ENCODE measurements at regions not wholly inside any gene's neighbourhood (a gene's known extent, or its start where the extent isn't known, plus 50 kb on each side); places are given as distances from the start of the nearest gene placed in this dataset.

GRCh38 chr1:199629624-199630023 lies 397.9 kb upstream of the NR5A2 start:
- DNase-seq (ENCODE audit: low spot score) = no peak

DNA sequence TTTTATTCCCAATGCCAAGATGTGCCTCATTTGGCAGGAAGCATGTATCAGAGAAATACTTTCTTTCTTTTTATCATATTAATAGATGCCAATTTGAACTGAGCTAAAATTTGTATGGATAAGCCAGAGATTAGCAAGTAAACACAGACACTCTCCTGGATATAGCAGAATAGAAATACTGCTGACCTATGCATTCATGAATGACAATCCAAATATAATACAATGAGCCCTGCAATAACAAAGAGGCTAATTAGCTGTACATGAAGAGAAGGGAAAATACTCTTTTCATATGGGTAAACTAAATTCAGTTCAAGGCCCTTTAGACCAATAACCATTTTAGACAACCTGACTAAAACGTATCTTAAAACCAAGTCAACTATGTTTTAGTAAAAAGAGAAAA lies 388.1 kb upstream of the NR5A2 start:
- no peak for DNase-seq (ENCODE audit: low spot score)

DNA sequence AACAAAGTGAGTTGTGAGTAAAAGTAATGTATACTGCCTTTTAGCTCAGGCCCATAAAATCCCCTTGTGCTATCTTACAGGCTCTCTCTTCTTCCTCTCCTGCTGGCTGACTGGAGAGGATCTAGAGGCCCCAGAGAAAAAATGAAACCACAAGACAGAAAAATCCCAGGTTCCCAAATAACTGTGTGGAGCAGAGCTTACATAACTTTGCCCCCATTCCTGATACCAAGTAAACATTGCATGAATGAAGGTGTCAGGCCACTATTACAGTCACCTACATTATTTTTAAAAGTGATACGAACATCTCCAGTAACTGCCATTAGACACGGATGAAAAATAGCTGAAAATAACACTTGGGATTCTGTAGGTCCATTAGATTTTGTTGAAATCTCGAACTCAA lies 386.0 kb upstream of the NR5A2 start:
- DNase-seq (ENCODE audit: low spot score) = no peak

- DNase-seq (ENCODE audit: low spot score) = no peak
Observed at GRCh38 chr1:199644912-199645311, 382.6 kb upstream of the NR5A2 start.

- no peak for DNase-seq (ENCODE audit: low spot score)
Observed at GRCh38 chr1:199646761-199647160, 380.7 kb upstream of the NR5A2 start.

- no peak for DNase-seq (ENCODE audit: low spot score)
Observed at GRCh38 chr1:199657449-199657848, 370.1 kb upstream of the NR5A2 start.

DNA sequence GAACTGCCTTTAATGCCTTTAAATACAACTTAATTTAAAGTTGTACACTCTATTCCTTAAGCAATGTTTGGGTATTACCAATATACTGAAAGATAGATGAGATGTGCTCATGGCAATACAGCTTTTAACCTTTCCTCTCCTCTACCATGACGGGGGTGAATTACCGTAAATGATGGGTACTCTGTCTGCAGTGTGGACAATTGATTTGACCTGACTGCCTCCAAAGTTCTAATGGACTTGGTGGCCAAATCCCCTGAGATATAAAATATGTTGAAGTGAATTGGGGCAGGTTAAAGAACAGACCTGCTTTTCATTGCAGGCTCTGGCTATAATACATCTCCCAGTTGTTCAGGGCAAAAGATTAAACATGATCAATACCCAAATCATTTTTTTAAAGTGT lies 367.4 kb upstream of the NR5A2 start:
- no peak for DNase-seq (ENCODE audit: low spot score)

DNA sequence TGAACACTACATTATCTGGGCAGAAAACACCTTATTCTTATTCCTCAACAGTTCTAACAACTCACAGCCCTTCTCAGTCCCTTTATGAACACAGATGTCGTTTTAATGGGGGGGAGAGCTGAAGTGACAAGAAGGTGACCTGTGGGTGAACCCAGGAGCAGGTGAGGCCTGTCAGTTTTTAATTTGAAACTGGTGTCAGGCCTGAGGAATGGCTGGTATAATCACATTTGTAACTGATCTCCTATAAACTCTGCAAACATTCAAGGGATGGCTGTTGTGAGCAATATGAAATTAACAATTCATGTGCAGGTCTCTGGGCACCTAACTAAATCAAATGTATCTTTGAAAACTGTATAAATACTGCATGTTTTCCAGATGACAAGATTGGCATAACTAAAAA lies 362.1 kb upstream of the NR5A2 start:
- no peak for DNase-seq (ENCODE audit: low spot score)

DNA sequence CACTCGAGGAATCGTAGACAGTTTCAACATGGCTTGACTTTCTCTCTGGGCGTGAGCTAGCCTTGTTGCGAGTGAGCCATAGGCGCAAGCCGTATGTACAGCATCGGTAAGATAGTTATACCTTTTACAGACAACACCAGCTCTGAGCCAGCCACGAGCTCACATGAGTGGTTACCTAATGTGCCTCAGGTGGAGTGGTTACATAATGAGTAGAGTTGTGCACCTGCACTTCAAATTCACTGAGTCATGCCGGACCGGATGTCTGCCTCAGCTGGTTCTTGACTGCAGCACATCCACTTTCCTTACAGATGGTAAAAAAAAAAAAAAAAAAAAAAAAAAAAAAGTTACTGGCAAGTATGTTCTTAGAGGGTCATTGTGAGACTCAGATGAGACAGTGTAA lies 360.4 kb upstream of the NR5A2 start:
- DNase-seq (ENCODE audit: low spot score) = no peak

DNA sequence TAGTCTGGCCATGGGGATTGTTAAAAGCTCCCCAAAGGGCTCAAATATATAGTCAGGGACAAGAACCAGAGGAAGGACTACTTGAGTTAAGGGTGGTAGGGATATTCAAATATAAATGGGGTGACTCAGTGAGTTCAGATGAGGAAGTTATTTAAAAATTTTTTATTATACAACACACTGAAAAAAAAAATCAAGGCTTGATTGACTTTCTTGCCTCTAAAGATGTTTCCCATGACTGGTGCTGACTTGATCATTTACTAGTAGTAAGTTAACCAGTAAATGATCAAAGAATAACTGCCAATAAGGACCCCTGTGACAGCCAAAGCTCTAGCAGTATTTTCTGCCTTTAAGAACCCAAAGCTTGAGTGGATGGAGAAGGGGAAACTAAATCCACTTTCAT lies 357.6 kb upstream of the NR5A2 start:
- no peak for DNase-seq (ENCODE audit: low spot score)

DNA sequence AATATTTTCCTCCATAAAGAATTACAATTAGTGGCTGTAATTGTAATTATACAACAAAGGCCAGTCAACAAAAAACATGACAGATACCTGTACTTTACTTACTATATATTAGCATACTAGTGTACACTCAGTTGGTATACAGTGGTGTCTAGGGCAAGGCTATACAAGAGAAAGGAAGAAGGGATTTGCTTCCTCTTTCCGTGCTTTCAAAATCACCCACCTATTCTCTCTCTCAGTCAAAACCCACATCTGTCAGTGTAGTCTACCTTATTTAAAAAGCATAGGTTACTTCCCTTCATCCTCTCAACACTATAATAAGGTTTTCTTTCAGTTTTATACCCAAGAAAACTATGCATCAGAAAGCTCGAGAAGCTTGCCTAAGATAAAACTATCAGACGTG lies 355.8 kb upstream of the NR5A2 start:
- no peak for DNase-seq (ENCODE audit: low spot score)

GRCh38 chr1:199675937-199676336 lies 351.6 kb upstream of the NR5A2 start:
- DNase-seq (ENCODE audit: low spot score) = no peak

DNA sequence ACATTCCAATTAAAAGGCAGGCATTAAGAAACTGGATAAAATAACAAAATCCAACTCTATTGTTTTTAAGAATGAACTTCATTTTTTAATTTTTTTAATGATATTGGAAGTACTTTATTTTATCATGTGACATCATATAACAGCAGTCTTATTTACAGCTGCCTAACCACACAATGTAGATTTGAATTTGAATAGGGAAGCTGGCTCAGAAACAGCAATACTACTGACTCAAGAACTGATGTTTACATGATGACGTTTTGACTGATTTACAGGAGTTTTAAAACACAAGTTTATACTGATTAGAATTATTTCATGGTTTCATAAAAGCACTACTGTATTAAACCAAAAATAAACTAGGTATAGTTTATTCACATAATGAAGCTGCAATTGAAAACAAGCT lies 348.7 kb upstream of the NR5A2 start:
- no peak for DNase-seq (ENCODE audit: low spot score)

DNA sequence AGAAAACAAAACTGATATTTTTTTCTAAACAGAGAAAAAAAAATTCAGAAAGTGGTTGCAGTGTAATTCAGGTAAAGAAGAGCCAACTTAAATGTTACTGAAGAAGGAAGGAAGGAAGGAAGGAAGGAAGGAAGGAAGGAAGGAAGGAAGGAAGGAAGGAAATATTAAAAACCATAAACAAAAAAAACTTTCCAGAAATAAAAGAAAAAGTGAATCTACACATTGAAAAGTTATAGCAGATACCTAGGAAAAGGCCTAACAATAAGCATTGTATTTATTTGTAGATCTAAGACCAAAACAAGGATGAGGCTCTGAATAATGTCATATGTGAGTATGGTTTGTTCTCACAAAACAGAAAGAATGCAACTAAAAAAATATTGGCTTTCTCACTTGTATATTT lies 345.4 kb upstream of the NR5A2 start:
- no peak for DNase-seq (ENCODE audit: low spot score)

DNA sequence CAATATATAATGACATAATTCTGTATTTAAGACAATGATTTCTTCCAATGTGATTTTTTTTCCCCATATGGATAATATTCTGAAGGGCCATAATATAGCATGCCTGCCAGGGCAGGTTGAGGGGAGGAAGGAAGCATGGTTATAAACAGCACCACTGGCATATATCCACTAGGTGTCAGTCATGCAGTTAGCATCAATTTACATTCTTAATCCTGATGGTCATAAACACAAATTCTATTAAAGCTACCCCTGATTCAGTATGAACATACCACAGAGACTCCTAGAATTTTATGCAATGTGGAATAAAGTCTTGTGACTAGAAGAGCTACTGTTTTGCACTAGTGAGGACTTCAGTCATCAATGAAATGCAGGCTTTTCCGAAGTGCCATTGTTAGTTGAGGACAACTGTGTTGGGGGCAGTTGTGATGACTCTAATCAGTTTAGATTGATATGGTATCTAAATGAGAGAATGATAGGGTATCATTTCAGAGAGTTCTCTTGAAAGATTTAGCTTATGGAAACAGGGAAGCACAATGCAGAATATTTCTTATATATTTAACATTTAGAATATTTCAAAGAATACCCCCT lies 342.7 kb upstream of the NR5A2 start:
- no peak for DNase-seq (ENCODE audit: low spot score)

GRCh38 chr1:199685369-199685768 lies 342.1 kb upstream of the NR5A2 start:
- no peak for DNase-seq (ENCODE audit: low spot score)

- DNase-seq (ENCODE audit: low spot score) = no peak
Observed at GRCh38 chr1:199687321-199687720, 340.2 kb upstream of the NR5A2 start.

DNA sequence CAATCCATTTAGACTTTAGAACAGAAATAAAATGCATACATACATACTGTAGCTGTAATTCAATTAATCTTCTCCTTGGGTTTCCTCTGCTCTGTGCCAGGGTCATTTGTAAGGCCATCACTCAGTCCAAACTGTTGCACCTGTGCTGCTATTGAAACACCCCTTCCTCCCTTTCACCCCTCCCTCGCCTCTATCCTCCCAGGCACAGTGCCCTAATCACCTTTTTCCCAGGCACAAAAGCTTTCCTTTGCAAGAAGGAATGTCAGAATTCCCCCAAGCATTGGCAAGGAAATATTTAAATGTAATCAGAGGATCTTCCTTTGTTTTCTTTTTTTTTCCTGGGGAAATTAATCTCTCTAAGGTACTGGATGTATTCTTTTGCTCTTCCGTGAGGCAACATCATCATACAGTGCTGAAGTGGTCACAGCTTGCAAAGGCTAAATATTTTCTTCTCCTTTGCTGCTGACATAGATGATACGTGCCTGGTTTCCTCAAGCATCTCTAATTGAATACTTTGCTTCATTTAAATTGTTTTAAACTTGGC lies 339.3 kb upstream of the NR5A2 start:
- no peak for DNase-seq (ENCODE audit: low spot score)

GRCh38 chr1:199688774-199689173 lies 338.7 kb upstream of the NR5A2 start:
- no peak for DNase-seq (ENCODE audit: low spot score)

DNA sequence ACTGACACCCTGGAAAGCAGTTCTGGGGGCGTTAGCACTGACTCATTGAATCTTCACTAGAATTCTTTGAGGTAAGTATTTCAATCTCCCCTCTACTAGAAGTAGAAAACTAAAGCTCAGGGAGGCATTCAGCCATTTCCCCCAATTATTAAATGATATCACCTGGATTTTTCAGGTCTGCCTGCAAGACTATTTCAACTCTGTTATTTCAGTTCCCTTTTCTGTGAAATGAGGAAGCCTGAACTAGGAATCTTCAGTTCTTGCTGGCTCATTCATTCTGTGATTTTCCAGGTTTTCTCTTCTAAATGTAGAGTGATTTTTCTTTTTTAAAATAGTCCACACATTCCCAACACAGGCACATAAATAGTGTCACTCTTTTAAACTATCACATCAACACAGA lies 337.0 kb upstream of the NR5A2 start:
- DNase-seq (ENCODE audit: low spot score) = no peak

- DNase-seq (ENCODE audit: low spot score) = no peak
Observed at GRCh38 chr1:199691540-199691939, 336.0 kb upstream of the NR5A2 start.

- no peak for DNase-seq (ENCODE audit: low spot score)
Observed at GRCh38 chr1:199693724-199694123, 333.8 kb upstream of the NR5A2 start.

GRCh38 chr1:199696225-199696624 lies 331.3 kb upstream of the NR5A2 start:
- DNase-seq (ENCODE audit: low spot score) = no peak

- no peak for DNase-seq (ENCODE audit: low spot score)
Observed at GRCh38 chr1:199698222-199698621, 329.3 kb upstream of the NR5A2 start.

DNA sequence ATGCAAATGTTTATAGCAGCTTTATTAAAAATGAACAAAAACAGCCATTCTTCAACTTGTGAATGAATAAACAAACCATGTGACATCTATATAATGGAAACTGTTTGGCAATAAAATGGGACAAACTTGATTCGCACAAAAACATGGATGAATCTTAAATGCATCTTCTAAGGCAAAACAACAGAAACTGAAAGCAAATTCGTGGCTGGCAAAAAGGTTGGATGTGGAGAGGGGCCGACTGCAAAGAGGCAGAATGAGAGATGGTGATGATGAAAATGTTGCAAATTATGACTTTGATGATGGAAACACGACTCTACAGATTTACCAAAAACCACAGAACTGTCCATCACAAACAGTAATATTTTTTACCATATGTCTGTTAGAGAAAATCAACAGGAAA lies 327.0 kb upstream of the NR5A2 start:
- no peak for DNase-seq (ENCODE audit: low spot score)
